Nucleus accumbens (tissue), 56 donors: ENCODE measurements at regions not wholly inside any gene's neighbourhood (a gene's known extent, or its start where the extent isn't known, plus 50 kb on each side); places are given as distances from the start of the nearest gene placed in this dataset.

ENCODE experiments used
- DNase-seq, 56 donors: peaks; one replicate each; lab custom pipeline; 2025; lab: John Stamatoyannopoulos, UW

DNA sequence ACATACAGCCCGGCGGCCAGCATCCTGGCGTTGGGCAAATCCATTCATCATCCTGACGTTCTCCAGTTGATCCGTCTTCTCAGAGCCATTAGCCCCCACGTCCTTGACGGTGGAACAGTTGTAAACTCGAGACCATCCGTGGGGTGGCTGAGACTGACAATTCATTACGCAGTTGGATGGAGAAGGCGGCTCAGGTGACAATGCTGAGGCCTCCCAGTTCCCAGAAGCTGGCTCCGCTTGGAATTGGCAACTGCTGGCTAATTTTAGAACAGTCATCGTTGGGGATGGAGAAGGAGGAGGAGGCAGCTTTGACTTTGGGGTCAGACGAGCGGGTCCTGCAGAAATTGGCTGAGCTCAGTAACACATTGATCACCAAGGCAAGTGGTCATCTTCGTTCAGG is 186.5 kb downstream of the PHETA1 start:
- no peak for DNase-seq

DNA sequence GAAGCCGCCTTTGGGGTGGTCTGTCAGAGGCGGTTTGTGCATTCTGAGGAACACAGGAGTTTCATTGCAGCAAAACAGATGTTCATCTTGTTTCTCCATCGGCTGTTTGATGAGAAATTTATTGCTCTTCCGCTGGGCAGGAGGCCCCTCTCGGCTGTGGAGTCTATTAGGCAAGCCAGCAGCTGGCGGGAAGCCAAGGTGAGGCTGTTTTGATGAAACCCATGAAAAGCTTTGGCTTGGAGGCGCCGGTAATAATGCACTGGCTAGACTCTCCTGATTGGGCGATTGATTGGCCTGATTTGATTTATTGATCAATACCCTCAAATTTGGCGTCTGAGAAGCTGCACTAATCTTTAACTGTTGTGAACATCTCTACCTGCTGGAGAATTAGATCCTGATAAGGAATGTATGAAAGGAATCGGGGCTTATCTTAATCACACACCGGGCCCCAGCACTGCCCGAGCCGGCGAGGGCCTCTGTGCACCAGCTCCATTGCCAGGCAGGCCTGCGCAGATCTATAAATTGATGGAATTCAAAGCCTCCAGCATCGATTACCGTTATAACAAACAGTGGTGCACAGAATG is 187.7 kb downstream of the PHETA1 start:
- DNase-seq, result peak in 22 of 56 donors; percentile 3 to 78 (median 32)

DNA sequence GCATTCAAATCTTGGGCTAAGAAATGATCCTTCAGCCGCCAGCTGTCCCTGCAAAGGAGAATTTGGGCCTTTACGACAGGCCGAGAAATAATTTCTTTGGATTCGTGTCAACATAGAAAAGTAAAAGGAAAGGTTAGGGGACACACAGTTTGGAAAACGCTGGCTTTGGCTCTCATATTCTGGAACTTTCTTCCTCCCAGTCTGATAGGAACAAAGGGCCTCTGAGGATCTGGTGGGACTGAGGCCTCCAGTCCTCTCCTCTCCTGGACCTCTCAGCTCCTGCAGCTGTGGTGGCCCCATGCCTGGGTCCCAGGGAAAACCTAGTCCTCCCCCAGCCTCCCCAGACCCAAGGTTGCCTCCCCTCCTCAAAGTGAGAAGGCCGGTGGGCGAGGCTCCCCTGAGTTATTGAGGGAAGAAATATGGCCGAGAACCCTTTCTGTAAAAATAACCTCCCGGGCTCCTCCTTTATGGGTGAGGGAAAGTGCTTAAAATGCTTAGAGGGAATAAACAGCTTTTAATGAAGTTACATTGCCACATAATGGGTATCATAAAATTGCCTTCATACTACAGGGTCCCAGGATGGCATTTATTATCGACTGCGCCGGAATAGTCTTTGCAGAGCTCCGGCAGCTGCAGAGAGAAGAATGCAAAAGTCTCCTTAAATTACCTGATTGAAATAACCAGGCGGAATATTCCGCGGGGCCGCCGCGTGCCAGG is 188.3 kb downstream of the PHETA1 start:
- no peak for DNase-seq

DNA sequence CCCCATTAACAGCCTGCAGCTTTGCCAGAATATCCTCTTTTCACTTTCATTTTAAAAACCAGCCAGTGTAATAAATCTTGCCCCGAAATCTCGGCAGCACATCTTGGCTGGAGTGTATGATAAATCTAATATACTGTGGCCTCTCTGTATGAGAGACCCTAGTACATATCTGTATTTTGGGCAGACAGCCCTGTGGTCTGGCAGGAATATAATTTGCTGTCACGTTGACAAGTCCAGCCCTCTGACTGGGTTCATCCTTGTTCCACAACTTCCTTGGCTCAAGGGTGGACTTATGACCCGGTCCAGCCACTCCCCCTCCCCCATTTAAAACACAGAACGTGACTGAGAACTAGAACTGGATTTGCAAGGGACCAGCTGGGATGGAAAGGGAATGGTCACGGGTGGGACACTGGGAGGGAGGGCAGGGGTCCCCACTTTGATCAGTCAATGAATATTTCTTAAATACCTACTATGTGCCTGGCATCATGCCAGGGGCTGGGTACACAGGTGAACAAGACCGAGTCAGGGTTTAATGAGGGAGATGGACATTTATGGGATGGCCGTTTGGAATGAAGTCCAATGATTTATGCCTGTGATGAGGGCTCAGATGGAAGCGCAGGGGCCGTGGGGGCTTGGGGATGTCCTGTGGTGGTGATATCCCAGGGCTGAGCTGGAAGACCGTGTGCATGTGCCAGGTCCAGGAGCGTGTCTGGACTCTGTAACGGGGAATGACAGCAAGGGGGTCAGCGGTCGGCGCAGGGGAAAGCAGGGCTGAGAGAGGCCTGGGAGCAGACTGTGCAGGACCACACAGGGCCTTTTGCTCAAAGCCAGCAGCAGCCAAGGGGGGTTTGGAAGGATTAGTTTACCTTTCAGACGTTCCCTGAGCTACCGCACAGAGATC is 190.5 kb downstream of the PHETA1 start:
- DNase-seq, result no peak

DNA sequence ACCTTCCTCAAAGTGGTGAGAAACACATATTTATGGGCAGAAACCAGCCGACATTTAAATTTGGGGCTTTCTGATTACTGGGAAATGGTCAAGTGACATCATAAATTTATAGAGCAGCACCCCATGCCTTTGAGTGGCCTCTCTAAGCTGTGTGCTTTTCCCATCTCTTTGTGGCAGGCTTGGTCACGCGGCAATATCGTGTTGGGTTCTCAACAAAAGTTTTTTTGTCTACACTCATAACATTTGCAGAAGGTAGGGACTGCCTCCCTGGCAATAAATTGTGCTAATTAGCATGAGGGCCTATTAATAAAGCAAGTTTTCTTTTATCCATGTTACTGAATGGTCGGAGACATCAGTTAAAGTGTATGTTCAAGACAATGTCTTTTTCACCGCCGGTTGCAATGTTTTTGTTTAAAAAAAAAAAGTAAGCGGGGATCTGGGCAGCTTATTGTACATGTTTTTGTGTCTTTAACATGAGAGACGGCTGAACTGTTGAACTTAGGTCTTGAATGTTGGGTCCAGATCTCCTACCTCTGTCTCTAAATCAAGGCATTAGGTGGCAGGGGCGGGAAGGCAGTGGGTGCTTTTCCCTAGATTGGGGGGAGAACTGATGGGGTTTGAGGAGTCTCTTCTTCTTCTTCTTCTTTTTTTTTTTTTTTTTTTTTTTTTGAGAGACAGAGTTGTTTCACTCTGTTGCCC is 193.3 kb downstream of the PHETA1 start:
- DNase-seq, result peak in 3 of 56 donors; percentile 3 to 26 (median 6)

DNA sequence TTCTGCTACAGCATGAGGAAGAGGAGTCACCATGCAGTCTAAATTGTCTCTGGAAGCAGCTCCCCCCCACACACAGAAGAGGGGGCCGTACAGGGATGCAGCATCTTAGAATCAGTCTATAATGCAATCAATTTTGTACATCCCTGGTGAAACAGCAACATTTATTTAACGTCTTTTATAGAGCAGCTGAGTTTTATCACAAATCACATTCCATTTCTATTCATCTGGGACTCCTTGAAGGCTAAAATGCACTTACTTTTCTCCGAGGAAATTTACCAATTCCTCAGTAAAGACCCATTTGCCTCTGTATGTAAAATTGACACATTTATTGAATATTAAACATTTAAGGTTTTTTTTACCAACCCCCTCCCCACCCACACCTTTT is 193.9 kb downstream of the PHETA1 start:
- DNase-seq, result no peak

DNA sequence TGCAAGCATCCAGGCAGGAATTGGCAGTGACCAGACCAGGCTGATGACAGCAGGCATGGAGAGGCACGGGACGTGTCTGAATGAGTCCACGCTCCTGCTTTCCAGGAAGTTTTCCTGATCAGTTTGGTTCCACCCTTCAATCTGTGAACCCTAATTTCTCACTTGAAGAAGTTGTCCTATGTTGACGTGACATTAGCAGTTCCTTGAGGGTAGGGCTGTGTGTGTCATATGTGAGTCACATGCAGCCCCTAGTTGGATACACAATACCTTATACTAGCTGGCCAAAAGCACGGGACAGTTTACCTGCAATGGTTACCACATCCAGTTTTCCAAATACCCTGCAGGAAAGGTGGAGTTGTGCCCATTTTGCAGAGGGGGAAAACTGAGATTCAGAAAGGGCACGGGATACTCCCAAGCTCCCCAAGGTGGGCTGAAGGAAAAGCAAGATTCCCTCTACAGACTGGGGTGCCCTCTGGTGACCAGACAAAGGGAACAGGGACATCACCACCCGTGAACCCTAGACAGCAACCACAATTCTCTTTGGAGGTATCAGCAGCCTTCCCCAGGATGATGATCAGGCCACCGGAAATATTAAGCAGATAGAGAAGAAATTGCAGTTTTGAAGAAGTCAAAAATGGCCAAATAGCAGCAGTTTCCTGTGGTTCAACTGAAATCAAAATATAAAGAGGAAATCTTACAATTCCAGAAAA is 194.5 kb downstream of the PHETA1 start:
- DNase-seq, result no peak

DNA sequence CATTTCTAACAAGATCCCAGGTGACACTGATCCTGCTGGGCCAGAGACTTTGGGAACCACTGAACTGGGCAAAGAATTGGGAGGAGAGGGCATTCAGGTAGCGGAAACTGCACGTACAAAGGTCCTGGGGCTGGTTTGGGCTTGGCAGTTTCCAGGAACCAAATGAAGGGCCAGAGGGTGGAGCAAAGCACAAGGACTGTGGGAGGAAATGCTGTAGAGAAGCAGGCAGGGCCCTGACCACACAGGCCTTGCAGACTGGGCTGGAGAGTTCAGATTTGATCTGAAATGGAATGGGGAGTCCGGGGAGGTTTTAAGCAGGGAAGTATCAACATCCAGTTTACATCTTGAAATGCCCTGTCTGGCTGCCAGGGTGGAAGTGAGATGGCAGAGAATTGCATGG is 195.1 kb downstream of the PHETA1 start:
- no peak for DNase-seq

DNA sequence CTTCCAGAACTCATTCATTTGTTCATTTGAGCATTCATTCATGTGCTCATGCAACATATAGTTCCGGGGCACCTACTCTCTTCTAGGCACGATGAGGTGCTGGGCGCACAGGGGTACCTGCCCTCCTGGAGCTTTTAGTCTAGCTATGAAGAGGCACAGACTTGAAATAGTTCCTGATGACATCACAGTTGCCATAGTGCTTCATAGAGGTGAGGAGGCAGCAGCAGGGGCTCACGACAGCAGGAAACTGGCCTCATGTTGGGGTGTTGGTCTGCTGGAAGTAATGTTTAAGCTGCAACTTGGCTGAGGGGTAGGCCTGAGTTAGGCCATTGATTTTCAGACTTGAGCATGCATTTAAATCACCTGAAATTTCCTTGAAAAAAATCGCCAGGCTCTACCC is 195.5 kb downstream of the PHETA1 start:
- no peak for DNase-seq

DNA sequence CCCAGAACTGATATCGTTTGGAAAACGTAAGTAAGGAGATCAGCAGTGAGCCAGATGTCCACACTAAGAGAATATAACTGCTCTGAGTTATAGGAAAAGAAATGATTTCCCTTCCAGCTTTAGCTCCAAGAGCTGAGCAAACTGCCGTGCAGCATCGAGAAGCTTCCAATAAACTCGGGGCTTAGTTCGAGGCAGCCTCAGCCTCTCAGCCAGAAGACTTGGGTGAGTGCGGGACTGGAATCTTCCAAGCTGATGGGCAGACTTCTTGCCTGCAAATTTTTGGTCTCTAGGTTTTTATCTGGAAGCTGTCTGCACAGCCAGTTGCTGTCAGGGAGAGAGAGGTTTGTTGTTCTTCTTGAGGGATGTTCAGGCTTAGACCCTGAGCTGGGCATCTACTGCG is 196.1 kb downstream of the PHETA1 start:
- no peak for DNase-seq

DNA sequence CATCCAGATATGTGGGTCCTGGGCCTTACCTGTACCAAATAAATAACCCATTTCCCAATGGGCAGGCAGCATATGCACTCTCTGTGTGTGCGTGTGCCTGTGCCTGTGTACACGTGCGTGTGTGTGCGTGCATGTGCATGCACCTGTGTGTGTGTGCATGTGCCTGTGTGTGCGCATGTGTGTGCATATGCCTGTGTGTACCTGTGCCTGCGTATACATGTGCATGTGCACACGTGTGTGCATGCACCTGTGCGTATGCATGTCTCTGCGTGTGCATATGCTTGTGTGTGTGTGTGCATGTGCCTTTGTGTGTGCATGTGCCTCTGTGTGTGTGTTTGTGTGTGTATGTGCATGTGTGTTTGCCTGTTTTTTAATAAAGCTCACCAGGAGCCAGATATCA is 197.1 kb downstream of the PHETA1 start:
- no peak for DNase-seq

DNA sequence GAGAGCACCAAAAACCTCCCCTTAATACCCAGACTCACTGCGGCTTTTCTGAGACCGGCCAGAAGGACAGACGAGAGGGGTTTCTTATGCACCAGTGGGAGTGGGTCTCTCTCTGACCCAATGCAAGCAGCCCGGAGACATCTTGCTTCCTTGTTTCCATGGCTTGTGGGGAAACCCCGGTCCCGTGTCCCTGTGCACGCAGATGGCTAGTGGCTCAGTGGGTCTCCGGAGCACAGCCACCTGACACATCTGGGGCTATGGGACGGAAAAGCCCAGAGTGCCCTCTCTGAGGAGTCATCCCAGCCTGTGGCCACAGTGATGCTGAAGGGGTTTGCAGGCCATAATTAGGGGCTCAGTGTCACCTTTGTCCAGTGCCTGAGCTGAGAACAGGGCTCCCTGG is 197.6 kb downstream of the PHETA1 start:
- peak in 2 of 56 donors; percentile 5 to 9 for DNase-seq

DNA sequence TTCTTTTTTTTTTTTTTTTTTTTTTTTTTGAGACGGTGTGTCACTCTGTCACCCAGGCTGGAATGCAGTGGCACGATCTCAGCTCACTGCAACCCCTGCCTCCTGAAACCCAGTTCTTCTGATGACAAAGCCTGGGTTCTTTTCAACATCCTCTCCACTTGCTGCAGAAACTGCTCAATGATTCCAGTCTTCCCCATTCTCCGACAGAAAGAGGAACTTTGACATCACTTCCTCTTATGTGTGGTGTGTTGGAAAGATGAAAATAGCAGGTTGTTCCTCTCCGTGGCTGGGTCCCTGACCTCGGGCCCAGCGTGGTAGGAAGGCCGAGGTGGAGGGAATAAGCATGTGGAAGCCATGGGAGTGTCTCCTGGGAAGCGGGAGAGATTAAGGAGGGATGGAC is 198.4 kb downstream of the PHETA1 start:
- peak in 4 of 56 donors; percentile 7 to 19 (median 10) for DNase-seq

DNA sequence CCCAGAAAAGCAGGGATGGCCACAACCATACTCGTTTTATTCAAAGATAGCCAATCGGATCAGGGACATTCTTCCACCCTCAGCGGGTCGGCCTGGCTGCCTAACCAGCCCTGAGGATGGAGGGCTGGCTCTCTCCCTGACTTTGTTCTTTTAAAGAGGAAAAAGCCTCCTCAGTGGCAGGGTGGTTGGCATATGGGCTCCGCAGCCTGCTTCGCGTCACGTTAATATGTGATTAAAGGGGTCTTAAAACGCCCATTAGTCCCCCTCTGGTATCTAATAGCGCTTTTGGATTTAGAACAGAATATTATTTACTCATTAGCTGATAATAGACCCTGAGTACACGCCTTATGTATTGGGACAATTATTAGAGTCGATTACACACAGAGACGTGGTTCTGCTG is 199.4 kb downstream of the PHETA1 start:
- DNase-seq, result no peak

DNA sequence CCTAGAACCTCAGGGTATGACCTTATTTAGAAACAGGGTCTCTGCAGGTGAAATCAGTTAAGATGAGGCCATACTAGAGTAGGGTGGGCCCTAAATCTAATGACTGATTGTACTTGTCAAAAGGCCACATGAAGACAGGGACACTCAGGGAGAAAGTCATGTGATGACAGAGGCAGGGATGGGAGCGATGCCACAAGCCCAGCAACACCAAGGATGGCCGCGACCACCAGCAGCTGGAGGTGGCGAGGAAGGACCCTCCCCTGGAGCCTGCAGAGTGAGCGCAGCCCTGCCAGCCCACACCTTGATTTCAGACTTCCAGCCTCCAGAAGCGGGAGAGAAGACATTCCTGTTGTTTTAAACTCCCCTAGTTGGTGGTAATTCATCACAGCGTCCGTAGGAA is 199.9 kb downstream of the PHETA1 start:
- no peak for DNase-seq

DNA sequence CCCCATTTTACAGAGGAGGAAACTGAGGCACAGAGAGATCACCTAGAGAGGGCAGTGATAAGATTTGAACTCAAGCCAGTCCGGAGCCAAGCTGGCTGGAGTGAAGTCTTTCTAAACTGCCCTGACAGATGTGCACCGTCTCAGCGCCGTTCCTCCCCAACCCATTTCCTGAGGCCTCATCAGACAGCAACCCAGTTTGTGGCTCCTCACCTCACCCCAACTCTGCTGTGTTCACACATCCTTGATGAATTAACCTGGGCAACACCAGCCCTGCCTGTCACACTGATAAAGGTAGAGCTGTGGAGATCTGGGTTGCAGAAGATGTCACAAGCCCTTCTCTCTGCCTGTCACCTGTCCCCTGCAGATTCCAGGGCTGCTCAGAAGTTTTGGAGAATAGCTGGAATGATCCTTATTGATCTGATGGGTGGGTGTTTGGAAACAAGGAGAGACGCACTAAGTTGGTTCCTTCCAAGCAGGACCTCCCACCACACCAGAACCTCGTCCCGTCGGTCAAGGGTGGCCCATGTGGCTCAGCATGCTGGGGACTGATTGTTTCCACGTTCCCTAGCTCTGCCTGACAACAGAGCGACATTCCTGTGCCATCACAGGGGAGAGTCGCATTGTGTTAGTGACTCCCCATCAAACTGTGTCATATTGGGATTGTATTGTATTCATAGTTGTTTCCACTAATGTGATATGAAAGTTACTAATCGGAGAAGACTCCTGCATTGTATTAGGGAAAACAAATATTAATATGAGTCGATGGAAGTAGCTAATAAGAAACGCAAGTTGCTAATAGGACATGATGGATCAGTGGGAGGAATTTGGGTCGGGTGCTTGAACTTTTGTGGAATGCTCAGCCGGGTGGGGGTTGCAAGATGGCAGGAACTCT is 200.6 kb downstream of the PHETA1 start:
- no peak for DNase-seq

DNA sequence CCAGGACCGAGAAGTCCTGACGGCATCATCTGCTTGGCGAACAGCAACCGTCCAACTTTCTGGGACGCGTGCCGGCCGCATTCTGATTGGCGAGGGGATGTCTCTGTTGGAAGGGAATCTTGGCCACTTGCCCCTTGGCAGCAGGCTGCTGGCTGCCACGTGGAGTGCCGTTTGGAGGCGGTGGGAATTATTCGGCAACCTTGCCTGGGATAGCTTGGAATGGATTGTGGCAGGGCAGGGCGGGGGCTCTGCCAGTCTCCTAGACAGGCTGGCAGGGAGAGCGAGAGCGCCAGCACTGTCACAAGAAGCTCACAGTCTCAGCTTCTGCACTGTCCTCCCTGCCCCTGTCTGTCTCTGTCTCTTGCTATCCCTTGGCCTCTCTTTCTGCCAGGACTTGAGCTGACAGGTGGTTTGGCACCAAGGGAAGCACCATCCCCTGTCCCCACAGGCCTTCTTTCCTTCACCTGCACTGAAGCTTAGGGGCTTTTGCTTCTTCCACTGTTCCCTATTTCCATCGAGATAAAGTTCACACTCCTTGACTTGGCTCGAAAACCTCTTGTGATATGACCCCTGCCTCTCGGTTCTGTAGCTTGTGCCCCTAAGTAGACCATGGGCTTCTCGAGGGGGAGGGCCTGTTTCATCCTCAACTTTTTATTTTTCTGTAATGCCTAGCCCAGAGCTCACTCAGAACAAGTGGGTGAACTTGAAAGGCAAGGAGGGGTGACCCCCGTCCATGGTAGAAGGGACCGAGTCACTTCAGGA is 201.9 kb downstream of the PHETA1 start:
- peak in 23 of 56 donors; percentile 2 to 59 (median 15) for DNase-seq

DNA sequence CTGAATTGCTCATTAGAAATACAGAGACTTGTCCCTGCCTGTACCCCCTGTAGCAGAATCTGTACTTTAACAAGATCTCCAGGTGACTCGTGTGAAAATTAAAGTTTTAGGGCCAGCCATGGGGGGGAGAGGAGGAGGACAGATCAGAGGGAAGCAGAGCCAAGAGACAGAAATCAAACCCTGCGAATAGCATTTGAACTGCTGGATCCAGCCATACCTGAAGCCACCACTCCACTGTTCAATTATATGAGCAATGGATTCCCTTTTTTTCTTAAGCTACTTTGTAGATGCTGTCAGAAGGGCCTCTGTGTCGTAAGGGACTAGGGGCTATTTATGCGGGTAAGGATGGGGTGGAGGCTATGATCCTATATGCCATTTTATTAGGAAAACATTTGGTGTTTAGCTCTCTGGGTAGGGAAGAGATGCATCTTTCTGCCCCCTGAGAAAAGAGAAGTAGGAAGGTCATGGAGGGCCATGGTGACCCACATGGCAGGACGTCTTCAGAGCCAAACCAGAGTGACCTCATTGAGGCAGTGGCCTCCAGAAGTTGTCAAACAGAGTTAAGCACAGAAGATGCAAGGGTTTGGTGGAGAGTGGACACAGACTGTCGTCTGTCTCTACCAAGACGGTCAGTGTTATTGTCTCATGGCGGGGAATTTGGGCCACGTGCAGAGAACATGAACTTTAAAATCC is 203.9 kb downstream of the PHETA1 start:
- DNase-seq, result no peak
